Frontal cortex (tissue), 4 donors: ENCODE measurements at regions not wholly inside any gene's neighbourhood (a gene's known extent, or its start where the extent isn't known, plus 50 kb on each side); places are given as distances from the start of the nearest gene placed in this dataset. TPM values are rescaled to one million over a fixed set of nuclear protein-coding genes. Genes with fewer than 3 reads are reported as not detected.

ENCODE experiments used
- DNase-seq, 2 donors: peaks; one replicate each; pipeline ENCODE4 v3.0.0; 2012; ENCODE audit warnings: low spot score in 2 of 2
- FAIRE-seq: peaks from 2 replicates; lab custom pipeline; 2012; peaks lifted over from hg19 to GRCh38; lab: Jason Lieb, UNC
- small RNA-seq: library from RNA; depleted of rRNA; stranded (forward); fragments of <200 nt; gene quantifications from one replicate; pipeline ENCODE3, GENCODE V24; 2014
- donor health status: control.
- donor health status: control.
- donor health status: control.

GRCh38 chr12:83186419-83186818, 499.7 kb downstream of the TMTC2 start:
- DNase-seq (no peak), FAIRE-seq (no peak)

- FAIRE-seq: no peak
- no peak for DNase-seq
Measured at GRCh38 chr12:83185241-83185640, 498.5 kb downstream of the TMTC2 start.

Small RNA genes in the stretch of these regions (small RNA-seq; reads per million reads assigned to genes)
- gene RF00334: not detected
